Stimulated activated naive CD4-positive, alpha-beta T cell (primary cell): ENCODE measurements at regions not wholly inside any gene's neighbourhood (a gene's known extent, or its start where the extent isn't known, plus 50 kb on each side); places are given as distances from the start of the nearest gene placed in this dataset.
"Not testable (repeated sequence)": the region's sequence is repeated elsewhere in the genome, so short reads cannot be mapped to it uniquely, and the experiment has no call there.

Source experiments
- DNase-seq, 6 experiments: peaks; one replicate each; lab custom pipeline; 2025; lab: John Stamatoyannopoulos, UW

GRCh38 chr2:84217456-84217855, 241.6 kb downstream of the SUCLG1 start:
- DNase-seq, result no peak

- no peak for DNase-seq
Measured at GRCh38 chr2:84214455-84214854, 244.6 kb downstream of the SUCLG1 start.

GRCh38 chr2:84212611-84213314, 246.3 kb downstream of the SUCLG1 start:
- DNase-seq, result no peak

- DNase-seq, result no peak
Measured at GRCh38 chr2:84209941-84210340, 249.1 kb downstream of the SUCLG1 start.

GRCh38 chr2:84204995-84205394, 254.1 kb downstream of the SUCLG1 start:
- DNase-seq, result no peak

GRCh38 chr2:84202166-84202565, 256.9 kb downstream of the SUCLG1 start:
- DNase-seq, result no peak

- DNase-seq, result no peak
Measured at GRCh38 chr2:84201158-84201557, 257.9 kb downstream of the SUCLG1 start.

GRCh38 chr2:84197901-84198300, 261.2 kb downstream of the SUCLG1 start:
- DNase-seq, result no peak

- DNase-seq, result no peak
Measured at GRCh38 chr2:84194949-84195644, 264.0 kb downstream of the SUCLG1 start.

- DNase-seq, result no peak
Measured at GRCh38 chr2:84194181-84194580, 264.9 kb downstream of the SUCLG1 start.

GRCh38 chr2:84187258-84187657, 271.8 kb downstream of the SUCLG1 start:
- no peak for DNase-seq

GRCh38 chr2:84181927-84182326, 277.2 kb downstream of the SUCLG1 start:
- DNase-seq, result no peak

GRCh38 chr2:84177733-84178132, 281.3 kb downstream of the SUCLG1 start:
- no peak for DNase-seq

GRCh38 chr2:84175970-84176369, 283.1 kb downstream of the SUCLG1 start:
- DNase-seq, result no peak

- no peak for DNase-seq
Measured at GRCh38 chr2:84175340-84175739, 283.7 kb downstream of the SUCLG1 start.

- no peak for DNase-seq
Measured at GRCh38 chr2:84173041-84173440, 286.0 kb downstream of the SUCLG1 start.

- DNase-seq, result no peak
Measured at GRCh38 chr2:84170979-84171378, 288.1 kb downstream of the SUCLG1 start.

GRCh38 chr2:84169871-84170270, 289.2 kb downstream of the SUCLG1 start:
- DNase-seq, result no peak

- DNase-seq, result not testable (repeated sequence)
Measured at GRCh38 chr2:84168552-84168951, 290.5 kb downstream of the SUCLG1 start.

- no peak for DNase-seq
Measured at GRCh38 chr2:84165256-84165655, 293.8 kb downstream of the SUCLG1 start.

- no peak for DNase-seq
Measured at GRCh38 chr2:84160453-84160852, 298.6 kb downstream of the SUCLG1 start.

- DNase-seq, result no peak
Measured at GRCh38 chr2:84158605-84159004, 300.5 kb downstream of the SUCLG1 start.

- no peak for DNase-seq
Measured at GRCh38 chr2:84152462-84152861, 306.6 kb downstream of the SUCLG1 start.

- no peak for DNase-seq
Measured at GRCh38 chr2:84144345-84144744, 314.7 kb downstream of the SUCLG1 start.
